MM.1S (cell line): ENCODE measurements at regions not wholly inside any gene's neighbourhood (a gene's known extent, or its start where the extent isn't known, plus 50 kb on each side); places are given as distances from the start of the nearest gene placed in this dataset.

Experiments
- CTCF ChIP-seq: fragments of 300-600 bp; sonication (generic); IDR thresholded peaks from 2 replicates; pipeline ENCODE4 v1.5.1; 2016; ENCODE audit warnings: antibody characterized with exemption, low read length, mixed read lengths
- EZH2phosphoT487 ChIP-seq: fragments of 300-600 bp; sonication (generic); IDR thresholded peaks from 2 replicates; pipeline ENCODE4 v1.6.1; 2018; ENCODE audit warnings: antibody characterized with exemption, low read length

- TF ChIP-seq CTCF, result no peak; the same call in 1 of the 2 replicates
- no peak for TF ChIP-seq EZH2phosphoT487
Observed at GRCh38 chr9:764105-764524, 77.4 kb upstream of the DMRT1 start.
